ENCODE measurements at regions not wholly inside any gene's neighbourhood (a gene's known extent, or its start where the extent isn't known, plus 50 kb on each side); places are given as distances from the start of the nearest gene placed in this dataset.
"Not testable (repeated sequence)": the region's sequence is repeated elsewhere in the genome, so short reads cannot be mapped to it uniquely, and the experiment has no call there.

- Histone ChIP-seq H3K4me1 (peaks cover 0 to 5% (median 2%) of the 10 kb centered on the region in 4 donors), H3K4me3 (no peak overlapping the region), H3K27ac (no peak overlapping the region), H3K27me3 (peaks cover 0 to 6% (median 0%) of the 10 kb centered on the region in 3 donors), H3K36me3 (no peaks in the 10 kb centered on the region), H3K9me3 (no peaks in the 10 kb centered on the region)
- intact Hi-C loops (cut with DNase I) = no loop called here
- no peak for TF ChIP-seq EP300 (IDR thresholded peaks at IDR 0.05)
- TF ChIP-seq POLR2AphosphoS5 (IDR thresholded peaks at IDR 0.05) = no peak
- no peak for TF ChIP-seq CTCF (IDR thresholded peaks at IDR 0.05)
- no peak for TF ChIP-seq POLR2A (IDR thresholded peaks at IDR 0.05)
- DNase-seq = peak; percentile 61
- 87 to 92% methylated on average over 8 of the region's 8 CpGs for WGBS, 2 donors
Observed at GRCh38 chr11:134499990-134500389, 87.9 kb upstream of the B3GAT1 start.

GRCh38 chr11:134498326-134499139 is 86.5 kb upstream of the B3GAT1 start:
- intact Hi-C loops (cut with DNase I) = no loop called here
- Histone ChIP-seq H3K27me3 (peaks cover 0 to 6% (median 0%) of the 10 kb centered on the region in 3 donors), H3K4me1 (peaks cover 0 to 5% (median 2%) of the 10 kb centered on the region in 4 donors), H3K4me3 (no peak overlapping the region), H3K9me3 (no peaks in the 10 kb centered on the region), H3K27ac (no peak overlapping the region), H3K36me3 (no peaks in the 10 kb centered on the region)
- 87 to 92% methylated on average over 19 of the region's 19 CpGs for WGBS, 2 donors
- peak; percentile 64 for DNase-seq
- no peak for TF ChIP-seq CTCF (IDR thresholded peaks at IDR 0.05)
- no peak for TF ChIP-seq POLR2AphosphoS5 (IDR thresholded peaks at IDR 0.05)
- no peak for TF ChIP-seq EP300 (IDR thresholded peaks at IDR 0.05)

GRCh38 chr11:134497586-134497985 is 85.5 kb upstream of the B3GAT1 start:
- H3K4me3 ChIP-seq = no peak overlapping the region
- no peaks in the 10 kb centered on the region for H3K9me3 ChIP-seq
- intact Hi-C loops (cut with DNase I) = no loop called here
- H3K4me1 ChIP-seq = peaks cover 0 to 5% (median 2%) of the 10 kb centered on the region in 4 donors
- DNase-seq = peak; percentile 39
- H3K27ac ChIP-seq = no peak overlapping the region
- H3K36me3 ChIP-seq = no peaks in the 10 kb centered on the region
- 9 to 17% methylated on average over 5 of the region's 5 CpGs for WGBS, 2 donors
- H3K27me3 ChIP-seq = peaks cover 0 to 6% (median 0%) of the 10 kb centered on the region in 3 donors
- TF ChIP-seq POLR2AphosphoS5 (IDR thresholded peaks at IDR 0.05) = no peak
- TF ChIP-seq CTCF (IDR thresholded peaks at IDR 0.05) = no peak
- no peak for TF ChIP-seq POLR2A (IDR thresholded peaks at IDR 0.05)
- no peak for TF ChIP-seq EP300 (IDR thresholded peaks at IDR 0.05)

GRCh38 chr11:134496058-134496457 is 84.0 kb upstream of the B3GAT1 start:
- H3K36me3 ChIP-seq; intact Hi-C loops (cut with DNase I); H3K4me1 ChIP-seq; H3K9me3 ChIP-seq; H3K27ac ChIP-seq; H3K27me3 ChIP-seq; H3K4me3 ChIP-seq; DNase-seq: not testable (repeated sequence)
- WGBS, 2 donors = 83 to 92% methylated on average over 2 of the region's 2 CpGs

GRCh38 chr11:134494395-134494794 is 82.4 kb upstream of the B3GAT1 start:
- DNase-seq; H3K36me3 ChIP-seq; H3K4me3 ChIP-seq; H3K9me3 ChIP-seq; H3K27ac ChIP-seq; H3K27me3 ChIP-seq; H3K4me1 ChIP-seq; intact Hi-C loops (cut with DNase I): not testable (repeated sequence)
- 83 to 95% methylated on average over 2 of the region's 2 CpGs for WGBS, 2 donors

- H3K9me3 ChIP-seq; H3K27me3 ChIP-seq; H3K27ac ChIP-seq; H3K36me3 ChIP-seq; H3K4me3 ChIP-seq; H3K4me1 ChIP-seq; DNase-seq; intact Hi-C loops (cut with DNase I): not testable (repeated sequence)
- 95% methylated on average over 2 of the region's 2 CpGs for WGBS, 2 donors
Observed at GRCh38 chr11:134492411-134492810, 80.4 kb upstream of the B3GAT1 start.

Measured in sigmoid colon (tissue), 6 donors.